T47D (cell line): ENCODE measurements at regions not wholly inside any gene's neighbourhood (a gene's known extent, or its start where the extent isn't known, plus 50 kb on each side); places are given as distances from the start of the nearest gene placed in this dataset.

ENCODE experiments used
- DNase-seq, 2 experiments: peaks; one replicate each; pipeline versions ENCODE4 v3.0.0 to v3.0.0-alpha.2; 2011 to 2012; ENCODE audit warnings: low read depth in 1 of 2, low spot score in 1 of 2
- JUND ChIP-seq: IDR thresholded peaks from 2 replicates; pipeline ENCODE4 v1.6.1; 2012; ENCODE audit warnings: low read depth
- in situ Hi-C: cut with HindIII; loops from 2 replicates; pipeline ENCODE4 v1.10.0; 2016; ENCODE audit warnings: low sequenced_read_pairs, low pct_unique_long_range_greater_than_20kb

- no peak for TF ChIP-seq JUND
- in situ Hi-C loops = no loop called here
- DNase-seq = peak in 1 of 2 experiments; percentile 55
Observed at GRCh38 chr12:30805959-30806358, 51.2 kb upstream of the CAPRIN2 start.
